CD1c-positive myeloid dendritic cell (primary cell): ENCODE measurements at regions not wholly inside any gene's neighbourhood (a gene's known extent, or its start where the extent isn't known, plus 50 kb on each side); places are given as distances from the start of the nearest gene placed in this dataset.

Experiments
- DNase-seq: peaks from one replicate; pipeline ENCODE4 v3.0.0-alpha.2; 2016; ENCODE audit errors: extremely low spot score

- DNase-seq, result no peak
Measured at GRCh38 chr2:139293992-139294548, 513.9 kb upstream of the NXPH2 start.

GRCh38 chr2:139281124-139281523 lies 500.9 kb upstream of the NXPH2 start:
- DNase-seq, result no peak

GRCh38 chr2:139271879-139272278 lies 491.7 kb upstream of the NXPH2 start:
- DNase-seq, result no peak

GRCh38 chr2:139271149-139271548 lies 491.0 kb upstream of the NXPH2 start:
- DNase-seq, result no peak

GRCh38 chr2:139260052-139260430 lies 479.9 kb upstream of the NXPH2 start:
- no peak for DNase-seq

- DNase-seq, result no peak
Measured at GRCh38 chr2:139259422-139260051, 479.3 kb upstream of the NXPH2 start.

- no peak for DNase-seq
Measured at GRCh38 chr2:139241286-139241685, 461.1 kb upstream of the NXPH2 start.

GRCh38 chr2:139237023-139237422 lies 456.8 kb upstream of the NXPH2 start:
- no peak for DNase-seq

- no peak for DNase-seq
Measured at GRCh38 chr2:139230881-139231280, 450.7 kb upstream of the NXPH2 start.

- no peak for DNase-seq
Measured at GRCh38 chr2:139228276-139228675, 448.1 kb upstream of the NXPH2 start.

- DNase-seq, result no peak
Measured at GRCh38 chr2:139225961-139226360, 445.8 kb upstream of the NXPH2 start.

GRCh38 chr2:139218181-139218580 lies 438.0 kb upstream of the NXPH2 start:
- DNase-seq, result no peak

GRCh38 chr2:139217641-139218040 lies 437.5 kb upstream of the NXPH2 start:
- no peak for DNase-seq

GRCh38 chr2:139216435-139216834 lies 436.2 kb upstream of the NXPH2 start:
- DNase-seq, result no peak

GRCh38 chr2:139214801-139215200 lies 434.6 kb upstream of the NXPH2 start:
- DNase-seq, result no peak

- DNase-seq, result no peak
Measured at GRCh38 chr2:139209586-139209985, 429.4 kb upstream of the NXPH2 start.

GRCh38 chr2:139201516-139201915 lies 421.3 kb upstream of the NXPH2 start:
- DNase-seq, result no peak

GRCh38 chr2:139196754-139197153 lies 416.6 kb upstream of the NXPH2 start:
- DNase-seq, result no peak

- DNase-seq, result no peak
Measured at GRCh38 chr2:139194546-139194945, 414.4 kb upstream of the NXPH2 start.

GRCh38 chr2:139177041-139177440 lies 396.9 kb upstream of the NXPH2 start:
- DNase-seq, result no peak

GRCh38 chr2:139175510-139175909 lies 395.3 kb upstream of the NXPH2 start:
- DNase-seq, result no peak

GRCh38 chr2:139170406-139170805 lies 390.2 kb upstream of the NXPH2 start:
- DNase-seq, result no peak

- no peak for DNase-seq
Measured at GRCh38 chr2:139165601-139166000, 385.4 kb upstream of the NXPH2 start.

GRCh38 chr2:139165041-139165440 lies 384.9 kb upstream of the NXPH2 start:
- no peak for DNase-seq
